Kidney (tissue), 13 donors: ENCODE measurements at regions not wholly inside any gene's neighbourhood (a gene's known extent, or its start where the extent isn't known, plus 50 kb on each side); places are given as distances from the start of the nearest gene placed in this dataset.

ENCODE experiments used
- DNase-seq, 5 donors: peaks; one replicate each; pipeline ENCODE4 v3.0.0-alpha.2; 2013 to 2020
- FAIRE-seq: peaks from 2 replicates; lab custom pipeline; 2012; peaks lifted over from hg19 to GRCh38; lab: Jason Lieb, UNC
- H3K27ac ChIP-seq, 2 donors: one replicate each; pipeline ENCODE4 v1.7.0; 2013; ENCODE audit warnings: low read depth in 2 of 2, low read length in 2 of 2, inconsistent platforms in 1 of 2
- H3K27me3 ChIP-seq: one replicate; pipeline ENCODE4 v1.7.1; 2013; ENCODE audit warnings: low read length, inconsistent platforms; ENCODE audit not compliant: control insufficient read depth, insufficient read depth
- H3K36me3 ChIP-seq, 3 donors: one replicate each; pipeline versions ENCODE4 v1.7.0 to v1.7.1; 2013; ENCODE audit warnings: low read length in 3 of 3, control low read depth in 1 of 3, inconsistent platforms in 1 of 3; ENCODE audit not compliant: insufficient read depth in 3 of 3, control insufficient read depth in 2 of 3
- H3K4me1 ChIP-seq, 3 donors: one replicate each; pipeline versions ENCODE4 v1.7.0 to v1.7.1; 2013; ENCODE audit warnings: low read length in 3 of 3, inconsistent platforms in 1 of 3, low read depth in 1 of 3; ENCODE audit not compliant: control insufficient read depth in 2 of 3, insufficient read depth in 2 of 3
- H3K4me3 ChIP-seq, 3 donors: one replicate each; pipeline versions ENCODE4 v1.7.0 to v1.8.1; 2013; ENCODE audit warnings: low read length in 3 of 3, control low read depth in 1 of 3, inconsistent platforms in 1 of 3
- H3K9ac ChIP-seq, 3 donors: one replicate each; pipeline versions ENCODE4 v1.7.0 to v1.7.1; 2013; ENCODE audit warnings: low read length in 3 of 3, control low read depth in 1 of 3, inconsistent platforms in 1 of 3
- H3K9me3 ChIP-seq, 3 donors: one replicate each; pipeline versions ENCODE4 v1.7.0 to v1.7.1; 2013; ENCODE audit warnings: low read length in 3 of 3, control low read depth in 1 of 3, inconsistent platforms in 1 of 3; ENCODE audit not compliant: control insufficient read depth in 2 of 3, insufficient read depth in 1 of 3
- intact Hi-C: fragments of 100-400 bp; cut with DNase I; formaldehyde crosslinking; loops from one replicate; pipeline ENCODE4 v1.11.1; 2022
- TF ChIP-seq, protein P1 (sequence below): IDR thresholded peaks from 3 replicates; pipeline ENCODE4 v1.5.1; 2012; ENCODE audit warnings: mild to moderate bottlenecking, moderate library complexity, borderline replicate concordance; ENCODE audit not compliant: insufficient read depth; ENCODE audit errors: extremely low read depth
- donor health status: control.
- donor health status: control.
- donor health status: control.
- donor health status: control.
- donor health status: control.
- donor health status: DM: yes; HTN: yes; CAD: no.
- donor health status: Normal renal cell carcinoma (clear cell type).

- FAIRE-seq = no peak
- TF ChIP-seq, protein P1, sequence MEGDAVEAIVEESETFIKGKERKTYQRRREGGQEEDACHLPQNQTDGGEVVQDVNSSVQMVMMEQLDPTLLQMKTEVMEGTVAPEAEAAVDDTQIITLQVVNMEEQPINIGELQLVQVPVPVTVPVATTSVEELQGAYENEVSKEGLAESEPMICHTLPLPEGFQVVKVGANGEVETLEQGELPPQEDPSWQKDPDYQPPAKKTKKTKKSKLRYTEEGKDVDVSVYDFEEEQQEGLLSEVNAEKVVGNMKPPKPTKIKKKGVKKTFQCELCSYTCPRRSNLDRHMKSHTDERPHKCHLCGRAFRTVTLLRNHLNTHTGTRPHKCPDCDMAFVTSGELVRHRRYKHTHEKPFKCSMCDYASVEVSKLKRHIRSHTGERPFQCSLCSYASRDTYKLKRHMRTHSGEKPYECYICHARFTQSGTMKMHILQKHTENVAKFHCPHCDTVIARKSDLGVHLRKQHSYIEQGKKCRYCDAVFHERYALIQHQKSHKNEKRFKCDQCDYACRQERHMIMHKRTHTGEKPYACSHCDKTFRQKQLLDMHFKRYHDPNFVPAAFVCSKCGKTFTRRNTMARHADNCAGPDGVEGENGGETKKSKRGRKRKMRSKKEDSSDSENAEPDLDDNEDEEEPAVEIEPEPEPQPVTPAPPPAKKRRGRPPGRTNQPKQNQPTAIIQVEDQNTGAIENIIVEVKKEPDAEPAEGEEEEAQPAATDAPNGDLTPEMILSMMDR = no peak
- Histone ChIP-seq H3K9ac (no peak overlapping the region), H3K4me1 (peaks cover 0 to 3% (median 0%) of the 10 kb centered on the region in 3 donors), H3K27ac (no peak overlapping the region), H3K36me3 (no peaks in the 10 kb centered on the region), H3K4me3 (no peak overlapping the region), H3K9me3 (no peaks in the 10 kb centered on the region), H3K27me3 (no peaks in the 10 kb centered on the region)
- intact Hi-C loops = no loop called here
- peak in 1 of 5 donors; percentile 35 for DNase-seq
Measured at GRCh38 chr18:45156946-45157345, 458.3 kb upstream of the SLC14A2 start.

DNA sequence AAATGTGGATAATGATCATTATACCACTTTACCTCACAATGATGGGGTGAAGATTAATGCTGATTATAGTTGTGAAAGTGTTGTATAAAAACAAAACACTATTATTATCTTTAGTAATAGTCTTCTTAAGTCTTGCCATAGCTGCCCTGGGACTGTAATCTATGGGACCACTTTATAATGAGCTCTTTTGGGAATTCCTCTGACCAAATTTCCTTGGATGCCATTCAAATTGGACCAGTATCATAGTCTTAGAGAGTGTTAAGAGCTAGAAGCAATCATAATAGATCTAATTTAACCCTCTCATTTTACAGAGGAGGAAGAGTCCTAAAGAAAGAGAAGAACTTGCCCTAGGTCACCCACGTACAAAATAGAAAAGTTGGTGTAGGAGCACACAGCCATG, 457.7 kb upstream of the SLC14A2 start:
- DNase-seq = no peak
- no peak for FAIRE-seq
- no peak overlapping the region for H3K9ac ChIP-seq
- no peaks in the 10 kb centered on the region for H3K27me3 ChIP-seq
- no peak overlapping the region for H3K27ac ChIP-seq
- no peak overlapping the region for H3K4me3 ChIP-seq
- intact Hi-C loops = no loop called here
- no peaks in the 10 kb centered on the region for H3K9me3 ChIP-seq
- H3K4me1 ChIP-seq = peaks cover 0 to 3% (median 0%) of the 10 kb centered on the region in 3 donors
- H3K36me3 ChIP-seq = no peaks in the 10 kb centered on the region
- TF ChIP-seq, protein P1 = no peak

- Histone ChIP-seq H3K36me3 (no peaks in the 10 kb centered on the region), H3K4me3 (no peak overlapping the region), H3K4me1 (peaks cover 0 to 3% (median 0%) of the 10 kb centered on the region in 3 donors), H3K27me3 (no peaks in the 10 kb centered on the region), H3K9ac (no peak overlapping the region), H3K27ac (no peak overlapping the region), H3K9me3 (no peaks in the 10 kb centered on the region)
- DNase-seq (no peak), FAIRE-seq (no peak)
- intact Hi-C loops = no loop called here
- TF ChIP-seq, protein P1 = no peak
Measured at GRCh38 chr18:45161850-45162249, 453.4 kb upstream of the SLC14A2 start.

GRCh38 chr18:45163871-45164270, 451.4 kb upstream of the SLC14A2 start:
- Histone ChIP-seq H3K9ac (no peak overlapping the region), H3K36me3 (no peaks in the 10 kb centered on the region), H3K9me3 (no peaks in the 10 kb centered on the region), H3K4me1 (no peaks in the 10 kb centered on the region), H3K27me3 (no peaks in the 10 kb centered on the region), H3K4me3 (no peak overlapping the region), H3K27ac (no peak overlapping the region)
- FAIRE-seq = no peak
- DNase-seq = no peak
- TF ChIP-seq, protein P1 = no peak
- intact Hi-C loops = no loop called here
